GM19035 (cell line): ENCODE measurements at regions not wholly inside any gene's neighbourhood (a gene's known extent, or its start where the extent isn't known, plus 50 kb on each side); places are given as distances from the start of the nearest gene placed in this dataset.
"Not testable (repeated sequence)": the region's sequence is repeated elsewhere in the genome, so short reads cannot be mapped to it uniquely, and the experiment has no call there.

ENCODE experiments used
- ATAC-seq: cut with Tn5 transposase; IDR thresholded peaks from one replicate; pipeline ENCODE4 v1.9.1; 2021; ENCODE audit not compliant: unreplicated experiment

- ATAC-seq, result no peak
These were observed 1272.3 kb upstream of the CDH9 start for GRCh38 chr5:28310696-28311095.

- no peak for ATAC-seq
These were observed 1267.5 kb upstream of the CDH9 start for GRCh38 chr5:28305891-28306290.

- ATAC-seq, result no peak
These were observed 1263.3 kb upstream of the CDH9 start for GRCh38 chr5:28301712-28302111.

- no peak for ATAC-seq
These were observed 1258.0 kb upstream of the CDH9 start for GRCh38 chr5:28296254-28297013.

GRCh38 chr5:28287021-28287420, 1248.6 kb upstream of the CDH9 start:
- ATAC-seq, result not testable (repeated sequence)

GRCh38 chr5:28286566-28286965, 1248.2 kb upstream of the CDH9 start:
- no peak for ATAC-seq

- no peak for ATAC-seq
These were observed 1246.4 kb upstream of the CDH9 start for GRCh38 chr5:28284788-28285187.

- no peak for ATAC-seq
These were observed 1243.0 kb upstream of the CDH9 start for GRCh38 chr5:28281351-28281750.

- ATAC-seq, result no peak
These were observed 1237.5 kb upstream of the CDH9 start for GRCh38 chr5:28275931-28276330.

GRCh38 chr5:28269978-28270377, 1231.6 kb upstream of the CDH9 start:
- no peak for ATAC-seq

- no peak for ATAC-seq
These were observed 1227.5 kb upstream of the CDH9 start for GRCh38 chr5:28265877-28266276.

- ATAC-seq, result no peak
These were observed 1216.5 kb upstream of the CDH9 start for GRCh38 chr5:28254846-28255245.

- no peak for ATAC-seq
These were observed 1215.0 kb upstream of the CDH9 start for GRCh38 chr5:28253431-28253830.

GRCh38 chr5:28249771-28250415, 1211.5 kb upstream of the CDH9 start:
- ATAC-seq, result no peak

GRCh38 chr5:28234356-28234968, 1196.1 kb upstream of the CDH9 start:
- no peak for ATAC-seq

- ATAC-seq, result no peak
These were observed 1188.0 kb upstream of the CDH9 start for GRCh38 chr5:28226407-28226806.

GRCh38 chr5:28219539-28219938, 1181.2 kb upstream of the CDH9 start:
- no peak for ATAC-seq

- no peak for ATAC-seq
These were observed 1179.3 kb upstream of the CDH9 start for GRCh38 chr5:28217695-28218094.

GRCh38 chr5:28216939-28217360, 1178.6 kb upstream of the CDH9 start:
- no peak for ATAC-seq

- ATAC-seq, result no peak
These were observed 1176.7 kb upstream of the CDH9 start for GRCh38 chr5:28215091-28215490.

- ATAC-seq, result no peak
These were observed 1175.9 kb upstream of the CDH9 start for GRCh38 chr5:28214292-28214691.

- no peak for ATAC-seq
These were observed 1170.0 kb upstream of the CDH9 start for GRCh38 chr5:28208356-28208755.
